WTC11 (cell line): ENCODE measurements at regions not wholly inside any gene's neighbourhood (a gene's known extent, or its start where the extent isn't known, plus 50 kb on each side); places are given as distances from the start of the nearest gene placed in this dataset.

Experiments used
- ATAC-seq: fragments of 200-7000 bp; cut with Tn5 transposase; 2 replicates; pipeline ENCODE4 v1.10.0; 2021; ENCODE audit warnings: mild to moderate bottlenecking, moderate library complexity
- CTCF ChIA-PET: fragments of 300-600 bp; sonication (Branson Sonifier 250); formaldehyde crosslinking; loops from one replicate; lab custom pipeline; 2021; ENCODE audit warnings: antibody characterized with exemption; lab: Charles Lee
- POLR2A ChIA-PET: fragments of 350-600 bp; sonication (Branson Sonifier 250); formaldehyde crosslinking; loops from one replicate; lab custom pipeline; 2021; ENCODE audit warnings: antibody characterized with exemption; lab: Charles Lee
- DNase-seq: peaks from one replicate; pipeline ENCODE4 v3.0.0; 2021; ENCODE audit warnings: low spot score
- H3K27ac Mint-ChIP-seq: 2 replicates; pipeline ENCODE4 v1.8.0; 2021; ENCODE audit warnings: mixed read lengths
- H3K27me3 Mint-ChIP-seq: 2 replicates; pipeline ENCODE4 v1.8.0; 2021; ENCODE audit warnings: low read depth, mild to moderate bottlenecking, moderate library complexity, mixed read lengths
- H3K36me3 Mint-ChIP-seq: 2 replicates; pipeline ENCODE4 v1.8.0; 2021; ENCODE audit warnings: mixed read lengths
- H3K4me1 Mint-ChIP-seq: 2 replicates; pipeline ENCODE4 v1.8.0; 2022; ENCODE audit warnings: mixed read lengths
- H3K4me3 Mint-ChIP-seq: 2 replicates; pipeline ENCODE4 v1.8.0; 2021; ENCODE audit warnings: mild to moderate bottlenecking, moderate library complexity, mixed read lengths
- H3K9me3 Mint-ChIP-seq: 2 replicates; pipeline ENCODE4 v1.8.0; 2021; ENCODE audit warnings: mixed read lengths
- ELF4 ChIP-seq: sonication (generic); formaldehyde crosslinking; IDR thresholded peaks from 2 replicates; pipeline ENCODE4 v1.8.1; 2022; ENCODE audit warnings: low read depth, mild to moderate bottlenecking, moderate library complexity, missing genetic modification reagents
- EMX1 ChIP-seq: fragments of 250-450 bp; sonication (Bioruptor Pico); IDR thresholded peaks from 2 replicates; pipeline ENCODE4 v1.8.0; 2021; ENCODE audit warnings: mild to moderate bottlenecking
- ETV6 ChIP-seq: sonication (generic); formaldehyde crosslinking; IDR thresholded peaks from 2 replicates; pipeline ENCODE4 v1.8.1; 2022; ENCODE audit warnings: mild to moderate bottlenecking, missing genetic modification reagents
- GTF2I ChIP-seq: fragments of 250-450 bp; sonication (Bioruptor Pico); conservative IDR thresholded peaks from 2 replicates; pipeline ENCODE4 v1.4.0; 2021; ENCODE audit warnings: mild to moderate bottlenecking
- JUN ChIP-seq: sonication (generic); formaldehyde crosslinking; IDR thresholded peaks from 2 replicates; pipeline ENCODE4 v1.8.0; 2023; ENCODE audit warnings: mild to moderate bottlenecking, missing genetic modification reagents
- NFE2L1 ChIP-seq: sonication (generic); formaldehyde crosslinking; IDR thresholded peaks from 2 replicates; pipeline ENCODE4 v1.8.1; 2023; ENCODE audit warnings: missing genetic modification reagents
- NR2C2 ChIP-seq: sonication (generic); formaldehyde crosslinking; IDR thresholded peaks from 2 replicates; pipeline ENCODE4 v1.8.0; 2022; ENCODE audit warnings: mild to moderate bottlenecking, missing genetic modification reagents
- OVOL2 ChIP-seq: fragments of 250-450 bp; sonication (Bioruptor Pico); IDR thresholded peaks from 2 replicates; pipeline ENCODE4 v1.9.0; 2021; ENCODE audit warnings: mild to moderate bottlenecking, borderline replicate concordance
- TP53 ChIP-seq: sonication (generic); formaldehyde crosslinking; IDR thresholded peaks from 2 replicates; pipeline ENCODE4 v1.8.1; 2023; ENCODE audit warnings: mild to moderate bottlenecking, missing genetic modification reagents
- ZNF121 ChIP-seq: sonication (generic); formaldehyde crosslinking; IDR thresholded peaks from 2 replicates; pipeline ENCODE4 v1.8.0; 2023; ENCODE audit warnings: missing genetic modification reagents
- ZNF317 ChIP-seq: sonication (generic); formaldehyde crosslinking; IDR thresholded peaks from 2 replicates; pipeline ENCODE4 v1.8.1; 2023; ENCODE audit warnings: low read depth, mild to moderate bottlenecking, moderate library complexity, missing genetic modification reagents, borderline replicate concordance
- ZNF416 ChIP-seq: fragments of 250-450 bp; sonication (Bioruptor Pico); IDR thresholded peaks from 2 replicates; pipeline ENCODE4 v1.9.0; 2021; ENCODE audit warnings: mild to moderate bottlenecking, inconsistent platforms
- ZNF423 ChIP-seq: fragments of 250-450 bp; sonication (Bioruptor Pico); IDR thresholded peaks from 2 replicates; pipeline ENCODE4 v2.1.2; 2022; ENCODE audit warnings: mild to moderate bottlenecking, moderate library complexity
- TF ChIP-seq, protein P1 (sequence below): sonication (generic); formaldehyde crosslinking; IDR thresholded peaks from 2 replicates; pipeline ENCODE4 v1.8.1; 2022; ENCODE audit warnings: mild to moderate bottlenecking, missing genetic modification reagents, moderate library complexity, borderline replicate concordance
- TF ChIP-seq, protein P2 (sequence below): sonication (generic); formaldehyde crosslinking; conservative IDR thresholded peaks from 2 replicates; pipeline ENCODE4 v1.8.1; 2023; ENCODE audit warnings: mild to moderate bottlenecking, low read depth, missing genetic modification reagents, moderate library complexity
- TF ChIP-seq, protein P3 (sequence below): sonication (generic); formaldehyde crosslinking; IDR thresholded peaks from 2 replicates; pipeline ENCODE4 v1.8.1; 2023; ENCODE audit warnings: mild to moderate bottlenecking, missing genetic modification reagents
- TF ChIP-seq, protein P4 (sequence below): sonication (generic); formaldehyde crosslinking; IDR thresholded peaks from 2 replicates; pipeline ENCODE4 v1.8.0; 2023; ENCODE audit warnings: missing genetic modification reagents
- TF ChIP-seq, protein P5 (sequence below): fragments of 250-450 bp; sonication (Bioruptor Pico); IDR thresholded peaks from 2 replicates; pipeline ENCODE4 v1.8.0; 2021; ENCODE audit warnings: mild to moderate bottlenecking
- TF ChIP-seq, protein P6 (sequence below): fragments of 250-450 bp; sonication (Bioruptor Pico); IDR thresholded peaks from 2 replicates; pipeline ENCODE4 v2.1.2; 2022; ENCODE audit warnings: mild to moderate bottlenecking, moderate library complexity
- TF ChIP-seq, protein P7 (sequence below): sonication (generic); formaldehyde crosslinking; conservative IDR thresholded peaks from 2 replicates; pipeline ENCODE4 v1.8.1; 2022; ENCODE audit warnings: mild to moderate bottlenecking, missing genetic modification reagents
- TF ChIP-seq, protein P8 (sequence below): sonication (generic); formaldehyde crosslinking; IDR thresholded peaks from 2 replicates; pipeline ENCODE4 v1.8.1; 2023; ENCODE audit warnings: mild to moderate bottlenecking, missing genetic modification reagents, moderate library complexity

DNA sequence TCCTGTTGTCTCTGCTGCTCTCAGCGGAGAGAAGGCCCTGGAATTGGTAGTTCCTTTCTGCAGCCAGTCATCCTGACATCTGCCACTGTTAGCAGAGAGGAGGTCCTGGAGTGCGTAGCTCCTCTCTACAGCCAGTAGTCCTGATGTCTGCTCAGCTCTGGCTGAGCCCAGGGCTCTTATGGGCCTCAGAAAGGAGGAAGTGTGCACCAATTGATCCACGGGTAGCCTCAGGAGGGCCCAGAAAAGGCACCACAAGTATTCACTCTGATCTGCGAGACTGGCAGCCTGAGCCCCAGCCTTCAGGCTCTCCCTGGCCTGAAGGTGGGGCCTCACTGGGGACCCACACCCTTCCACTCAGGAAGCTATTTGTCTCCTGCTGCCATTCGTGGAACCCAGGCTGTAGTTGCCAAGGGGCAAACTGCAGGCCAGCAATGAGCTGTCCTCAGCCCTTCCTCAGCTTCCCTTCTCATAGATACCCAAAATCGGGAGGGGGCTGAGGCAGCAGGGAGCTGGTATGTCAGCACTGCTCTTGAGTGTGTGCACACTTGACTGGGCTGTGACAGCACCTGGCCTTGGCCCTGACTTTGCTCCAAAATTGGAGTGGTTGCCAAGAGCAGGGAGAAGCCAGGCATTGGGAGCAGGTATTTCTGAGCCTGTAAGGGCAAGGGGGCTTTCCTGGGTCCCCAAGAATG lies 1049.5 kb upstream of the ACO1 start (continued):
- TF ChIP-seq, protein P1, sequence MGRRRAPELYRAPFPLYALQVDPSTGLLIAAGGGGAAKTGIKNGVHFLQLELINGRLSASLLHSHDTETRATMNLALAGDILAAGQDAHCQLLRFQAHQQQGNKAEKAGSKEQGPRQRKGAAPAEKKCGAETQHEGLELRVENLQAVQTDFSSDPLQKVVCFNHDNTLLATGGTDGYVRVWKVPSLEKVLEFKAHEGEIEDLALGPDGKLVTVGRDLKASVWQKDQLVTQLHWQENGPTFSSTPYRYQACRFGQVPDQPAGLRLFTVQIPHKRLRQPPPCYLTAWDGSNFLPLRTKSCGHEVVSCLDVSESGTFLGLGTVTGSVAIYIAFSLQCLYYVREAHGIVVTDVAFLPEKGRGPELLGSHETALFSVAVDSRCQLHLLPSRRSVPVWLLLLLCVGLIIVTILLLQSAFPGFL: no peak
- TF ChIP-seq, protein P2, sequence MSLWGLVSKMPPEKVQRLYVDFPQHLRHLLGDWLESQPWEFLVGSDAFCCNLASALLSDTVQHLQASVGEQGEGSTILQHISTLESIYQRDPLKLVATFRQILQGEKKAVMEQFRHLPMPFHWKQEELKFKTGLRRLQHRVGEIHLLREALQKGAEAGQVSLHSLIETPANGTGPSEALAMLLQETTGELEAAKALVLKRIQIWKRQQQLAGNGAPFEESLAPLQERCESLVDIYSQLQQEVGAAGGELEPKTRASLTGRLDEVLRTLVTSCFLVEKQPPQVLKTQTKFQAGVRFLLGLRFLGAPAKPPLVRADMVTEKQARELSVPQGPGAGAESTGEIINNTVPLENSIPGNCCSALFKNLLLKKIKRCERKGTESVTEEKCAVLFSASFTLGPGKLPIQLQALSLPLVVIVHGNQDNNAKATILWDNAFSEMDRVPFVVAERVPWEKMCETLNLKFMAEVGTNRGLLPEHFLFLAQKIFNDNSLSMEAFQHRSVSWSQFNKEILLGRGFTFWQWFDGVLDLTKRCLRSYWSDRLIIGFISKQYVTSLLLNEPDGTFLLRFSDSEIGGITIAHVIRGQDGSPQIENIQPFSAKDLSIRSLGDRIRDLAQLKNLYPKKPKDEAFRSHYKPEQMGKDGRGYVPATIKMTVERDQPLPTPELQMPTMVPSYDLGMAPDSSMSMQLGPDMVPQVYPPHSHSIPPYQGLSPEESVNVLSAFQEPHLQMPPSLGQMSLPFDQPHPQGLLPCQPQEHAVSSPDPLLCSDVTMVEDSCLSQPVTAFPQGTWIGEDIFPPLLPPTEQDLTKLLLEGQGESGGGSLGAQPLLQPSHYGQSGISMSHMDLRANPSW (CRISPR knock-in tag): no peak

DNA sequence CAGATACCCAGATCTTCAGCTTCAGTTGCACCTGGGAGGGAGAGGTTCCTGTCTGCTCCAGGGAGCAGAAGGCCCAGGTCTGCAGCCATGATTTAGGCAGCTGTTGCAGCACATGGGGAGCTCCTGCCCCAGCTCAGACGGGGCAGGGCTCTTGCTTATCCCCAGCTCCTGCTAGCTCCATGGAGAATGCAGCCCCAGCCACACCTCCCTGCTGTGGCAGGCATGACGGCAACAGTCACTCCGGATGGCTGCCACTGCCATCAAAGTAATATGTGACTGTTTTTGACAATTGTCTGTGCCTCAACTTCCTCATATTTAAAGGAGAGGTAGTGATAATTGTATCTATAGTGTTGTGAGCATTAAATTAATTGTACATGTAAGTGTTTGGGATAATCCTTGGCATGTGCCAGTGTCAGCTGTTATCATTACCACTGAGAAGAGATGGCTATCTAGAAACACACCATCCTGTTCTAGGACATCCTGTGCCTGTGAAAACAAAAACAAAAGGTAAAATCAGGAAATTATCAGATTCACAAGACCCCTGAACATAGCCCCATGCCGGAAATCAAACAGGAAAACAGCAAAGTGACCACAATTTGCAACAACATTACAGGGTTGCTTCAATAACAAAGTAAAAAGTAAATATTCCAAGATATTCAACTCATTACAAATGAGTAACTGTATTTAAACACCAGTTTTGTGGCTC lies 1048.8 kb upstream of the ACO1 start:
- TF ChIP-seq ZNF121 (no peak), EMX1 (no peak), NFE2L1 (CRISPR knock-in tag) (no peak), NR2C2 (no peak), ELF4 (CRISPR knock-in tag) (no peak)
- TF ChIP-seq, protein P3, sequence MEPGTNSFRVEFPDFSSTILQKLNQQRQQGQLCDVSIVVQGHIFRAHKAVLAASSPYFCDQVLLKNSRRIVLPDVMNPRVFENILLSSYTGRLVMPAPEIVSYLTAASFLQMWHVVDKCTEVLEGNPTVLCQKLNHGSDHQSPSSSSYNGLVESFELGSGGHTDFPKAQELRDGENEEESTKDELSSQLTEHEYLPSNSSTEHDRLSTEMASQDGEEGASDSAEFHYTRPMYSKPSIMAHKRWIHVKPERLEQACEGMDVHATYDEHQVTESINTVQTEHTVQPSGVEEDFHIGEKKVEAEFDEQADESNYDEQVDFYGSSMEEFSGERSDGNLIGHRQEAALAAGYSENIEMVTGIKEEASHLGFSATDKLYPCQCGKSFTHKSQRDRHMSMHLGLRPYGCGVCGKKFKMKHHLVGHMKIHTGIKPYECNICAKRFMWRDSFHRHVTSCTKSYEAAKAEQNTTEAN (CRISPR knock-in tag): no peak
- TF ChIP-seq, protein P4, sequence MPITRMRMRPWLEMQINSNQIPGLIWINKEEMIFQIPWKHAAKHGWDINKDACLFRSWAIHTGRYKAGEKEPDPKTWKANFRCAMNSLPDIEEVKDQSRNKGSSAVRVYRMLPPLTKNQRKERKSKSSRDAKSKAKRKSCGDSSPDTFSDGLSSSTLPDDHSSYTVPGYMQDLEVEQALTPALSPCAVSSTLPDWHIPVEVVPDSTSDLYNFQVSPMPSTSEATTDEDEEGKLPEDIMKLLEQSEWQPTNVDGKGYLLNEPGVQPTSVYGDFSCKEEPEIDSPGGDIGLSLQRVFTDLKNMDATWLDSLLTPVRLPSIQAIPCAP: no peak
- TF ChIP-seq, protein P5, sequence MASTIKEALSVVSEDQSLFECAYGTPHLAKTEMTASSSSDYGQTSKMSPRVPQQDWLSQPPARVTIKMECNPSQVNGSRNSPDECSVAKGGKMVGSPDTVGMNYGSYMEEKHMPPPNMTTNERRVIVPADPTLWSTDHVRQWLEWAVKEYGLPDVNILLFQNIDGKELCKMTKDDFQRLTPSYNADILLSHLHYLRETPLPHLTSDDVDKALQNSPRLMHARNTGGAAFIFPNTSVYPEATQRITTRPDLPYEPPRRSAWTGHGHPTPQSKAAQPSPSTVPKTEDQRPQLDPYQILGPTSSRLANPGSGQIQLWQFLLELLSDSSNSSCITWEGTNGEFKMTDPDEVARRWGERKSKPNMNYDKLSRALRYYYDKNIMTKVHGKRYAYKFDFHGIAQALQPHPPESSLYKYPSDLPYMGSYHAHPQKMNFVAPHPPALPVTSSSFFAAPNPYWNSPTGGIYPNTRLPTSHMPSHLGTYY (CRISPR knock-in tag): no peak
- no peaks in the 10 kb centered on the region for H3K27me3 Mint-ChIP-seq
- H3K27ac Mint-ChIP-seq: no peak overlapping the region
- DNase-seq: no peak
- no peaks in the 10 kb centered on the region; the same call in 1 of the 2 replicates for H3K36me3 Mint-ChIP-seq
- POLR2A ChIA-PET: no interaction called here
- H3K4me3 Mint-ChIP-seq: no peak overlapping the region
- H3K4me1 Mint-ChIP-seq: no peaks in the 10 kb centered on the region
- no peaks in the 10 kb centered on the region for H3K9me3 Mint-ChIP-seq
- no peak for ATAC-seq
- CTCF ChIA-PET: no interaction called here

DNA sequence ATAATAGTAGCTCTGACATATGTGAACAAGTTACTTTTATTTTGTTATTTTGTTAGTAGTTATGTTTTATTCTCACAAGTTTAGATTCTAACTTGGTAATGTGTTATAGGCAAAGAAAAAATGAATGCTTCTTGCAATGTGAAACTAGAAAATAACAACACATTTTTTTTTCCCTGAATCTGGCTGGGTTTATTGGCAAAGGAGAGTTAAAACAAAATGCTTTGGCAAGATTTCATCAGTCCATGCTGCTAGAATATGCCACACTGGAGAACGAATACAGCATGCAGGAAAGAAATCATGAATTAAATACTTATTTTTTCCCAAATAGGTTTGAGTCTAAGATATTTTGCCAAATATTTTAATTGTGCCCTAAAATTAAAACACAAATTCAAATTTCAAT lies 1048.1 kb upstream of the ACO1 start:
- Mint-ChIP-seq H3K27ac (no peak overlapping the region), H3K9me3 (no peaks in the 10 kb centered on the region)

More for the DNA sequence above, 1048.1 kb upstream of the ACO1 start:
- no peaks in the 10 kb centered on the region for H3K4me1 Mint-ChIP-seq
- ATAC-seq: no peak
- H3K27me3 Mint-ChIP-seq: no peaks in the 10 kb centered on the region
- CTCF ChIA-PET: no interaction called here
- no peak for DNase-seq
- no peaks in the 10 kb centered on the region; the same call in 1 of the 2 replicates for H3K36me3 Mint-ChIP-seq
- TF ChIP-seq OVOL2 (CRISPR knock-in tag) (no peak), ZNF423 (no peak), JUN (CRISPR knock-in tag) (no peak), ZNF317 (CRISPR knock-in tag) (no peak), TP53 (CRISPR knock-in tag) (no peak), GTF2I (no peak), ETV6 (CRISPR knock-in tag) (no peak), ZNF416 (no peak)
- TF ChIP-seq, protein P6, sequence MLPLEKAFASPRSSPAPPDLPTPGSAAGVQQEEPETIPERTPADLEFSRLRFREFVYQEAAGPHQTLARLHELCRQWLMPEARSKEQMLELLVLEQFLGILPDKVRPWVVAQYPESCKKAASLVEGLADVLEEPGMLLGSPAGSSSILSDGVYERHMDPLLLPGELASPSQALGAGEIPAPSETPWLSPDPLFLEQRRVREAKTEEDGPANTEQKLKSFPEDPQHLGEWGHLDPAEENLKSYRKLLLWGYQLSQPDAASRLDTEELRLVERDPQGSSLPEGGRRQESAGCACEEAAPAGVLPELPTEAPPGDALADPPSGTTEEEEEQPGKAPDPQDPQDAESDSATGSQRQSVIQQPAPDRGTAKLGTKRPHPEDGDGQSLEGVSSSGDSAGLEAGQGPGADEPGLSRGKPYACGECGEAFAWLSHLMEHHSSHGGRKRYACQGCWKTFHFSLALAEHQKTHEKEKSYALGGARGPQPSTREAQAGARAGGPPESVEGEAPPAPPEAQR (CRISPR knock-in tag): no peak
- TF ChIP-seq, protein P7, sequence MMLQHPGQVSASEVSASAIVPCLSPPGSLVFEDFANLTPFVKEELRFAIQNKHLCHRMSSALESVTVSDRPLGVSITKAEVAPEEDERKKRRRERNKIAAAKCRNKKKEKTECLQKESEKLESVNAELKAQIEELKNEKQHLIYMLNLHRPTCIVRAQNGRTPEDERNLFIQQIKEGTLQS (CRISPR knock-in tag): no peak
- TF ChIP-seq, protein P8, sequence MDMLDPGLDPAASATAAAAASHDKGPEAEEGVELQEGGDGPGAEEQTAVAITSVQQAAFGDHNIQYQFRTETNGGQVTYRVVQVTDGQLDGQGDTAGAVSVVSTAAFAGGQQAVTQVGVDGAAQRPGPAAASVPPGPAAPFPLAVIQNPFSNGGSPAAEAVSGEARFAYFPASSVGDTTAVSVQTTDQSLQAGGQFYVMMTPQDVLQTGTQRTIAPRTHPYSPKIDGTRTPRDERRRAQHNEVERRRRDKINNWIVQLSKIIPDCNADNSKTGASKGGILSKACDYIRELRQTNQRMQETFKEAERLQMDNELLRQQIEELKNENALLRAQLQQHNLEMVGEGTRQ (CRISPR knock-in tag): no peak
- TF ChIP-seq, all 79 proteins: peak for 0
- H3K4me3 Mint-ChIP-seq: no peak overlapping the region
- POLR2A ChIA-PET: no interaction called here
